Mammary epithelial cell (primary cell): ENCODE measurements at regions not wholly inside any gene's neighbourhood (a gene's known extent, or its start where the extent isn't known, plus 50 kb on each side); places are given as distances from the start of the nearest gene placed in this dataset.

ENCODE experiments used
- CTCF ChIP-seq, 2 donors: IDR thresholded peaks in 1 of 2; conservative IDR thresholded peaks in 1 of 2; 2 replicates each; pipeline ENCODE4 v1.5.1; 2011 to 2012; ENCODE audit warnings: inconsistent platforms in 2 of 2, low read length in 2 of 2, mild to moderate bottlenecking in 2 of 2, control low read depth in 1 of 2, low read depth in 1 of 2; ENCODE audit not compliant: insufficient read depth in 1 of 2; ENCODE audit errors: extremely low read depth in 1 of 2
- EZH2 ChIP-seq: IDR thresholded peaks from 2 replicates; pipeline ENCODE4 v1.6.1; 2012; ENCODE audit warnings: low read length, inconsistent platforms, borderline replicate concordance

- TF ChIP-seq CTCF (conservative IDR thresholded peaks at IDR 0.05 in 1 of 2, IDR thresholded peaks at IDR 0.05 in 1 of 2; ENCODE audit: extremely low read depth in 1 of 2, insufficient read depth in 1 of 2, low read depth in 1 of 2, low read length in 2 of 2), result no peak
- TF ChIP-seq EZH2, result no peak
Measured at GRCh38 chr7:89605362-89605761, 548.9 kb upstream of the STEAP1 start.
